Fibroblast of lung (primary cell): ENCODE measurements at regions not wholly inside any gene's neighbourhood (a gene's known extent, or its start where the extent isn't known, plus 50 kb on each side); places are given as distances from the start of the nearest gene placed in this dataset.

Experiments used
- CTCF ChIP-seq, 2 donors: IDR thresholded peaks in 1 of 2; conservative IDR thresholded peaks in 1 of 2; 1 replicate in 1 of 2; 2 replicates in 1 of 2; pipeline ENCODE4 v1.5.1; 2011 to 2012; ENCODE audit warnings: low read length in 2 of 2, control low read depth in 1 of 2, inconsistent platforms in 1 of 2, low read depth in 1 of 2, mild to moderate bottlenecking in 1 of 2
- EZH2 ChIP-seq: IDR thresholded peaks from 2 replicates; pipeline ENCODE4 v1.5.1; 2012; ENCODE audit warnings: low read length, control low read depth, mild to moderate bottlenecking; ENCODE audit errors: missing control alignments

DNA sequence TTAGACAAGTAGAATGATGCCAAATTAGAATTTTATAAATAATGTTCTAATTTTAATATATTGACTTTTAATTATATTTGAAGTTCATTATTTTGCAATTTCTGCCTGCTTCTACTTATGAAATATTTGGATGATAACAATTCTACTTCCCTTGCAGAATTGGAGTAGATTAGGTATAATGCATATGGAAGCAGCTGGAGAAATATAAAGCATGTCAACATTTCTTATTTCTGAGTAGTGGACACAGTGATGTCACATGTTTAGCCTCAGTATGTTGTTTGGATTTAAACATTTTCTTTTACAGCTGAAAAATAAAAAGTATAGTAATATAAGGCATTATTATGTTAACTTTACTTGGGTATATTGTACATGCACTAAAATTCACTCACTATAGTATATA lies 344.2 kb upstream of the E2F7 start:
- TF ChIP-seq CTCF (conservative IDR thresholded peaks at IDR 0.05 in 1 of 2, IDR thresholded peaks at IDR 0.05 in 1 of 2; ENCODE audit: low read depth in 1 of 2, low read length in 2 of 2) (no peak), EZH2 (no peak)
